KMS-11 (cell line): ENCODE measurements at regions not wholly inside any gene's neighbourhood (a gene's known extent, or its start where the extent isn't known, plus 50 kb on each side); places are given as distances from the start of the nearest gene placed in this dataset.

ENCODE experiments used
- H2AFZ ChIP-seq: fragments of 200-600 bp; sonication (generic); 2 replicates; pipeline ENCODE4 v1.6.1; 2016; ENCODE audit warnings: antibody characterized with exemption, mixed run types, low read depth
- H3K27ac ChIP-seq: fragments of 200-600 bp; sonication (generic); 2 replicates; pipeline ENCODE4 v1.6.1; 2016; ENCODE audit warnings: mild to moderate bottlenecking, mixed run types
- H3K27me3 ChIP-seq: fragments of 200-600 bp; sonication (generic); 2 replicates; pipeline ENCODE4 v1.6.1; 2017; ENCODE audit warnings: mild to moderate bottlenecking, low read depth, mixed run types, moderate library complexity; ENCODE audit not compliant: insufficient read depth
- H3K36me3 ChIP-seq: fragments of 200-600 bp; sonication (generic); 2 replicates; pipeline ENCODE4 v1.6.1; 2017; ENCODE audit warnings: mild to moderate bottlenecking, mixed run types; ENCODE audit not compliant: insufficient read depth
- H3K4me1 ChIP-seq: fragments of 200-600 bp; sonication (generic); 2 replicates; pipeline ENCODE4 v1.6.1; 2016; ENCODE audit warnings: mild to moderate bottlenecking, low read depth, mixed run types; ENCODE audit not compliant: poor library complexity, severe bottlenecking
- H3K4me2 ChIP-seq: fragments of 200-600 bp; sonication (generic); 2 replicates; pipeline ENCODE4 v1.7.0; 2016; ENCODE audit warnings: mild to moderate bottlenecking, mixed run types
- H3K4me3 ChIP-seq: fragments of 200-600 bp; sonication (generic); IDR thresholded peaks from 2 replicates; pipeline ENCODE4 v1.6.1; 2017; ENCODE audit warnings: low read depth, low read length, mixed read lengths; ENCODE audit not compliant: insufficient read depth
- H3K79me2 ChIP-seq: fragments of 200-600 bp; sonication (generic); 2 replicates; pipeline ENCODE4 v1.6.1; 2016; ENCODE audit warnings: low read depth, mixed run types; ENCODE audit not compliant: insufficient read depth
- H3K9ac ChIP-seq: fragments of 200-600 bp; sonication (generic); 2 replicates; pipeline ENCODE4 v1.6.1; 2016; ENCODE audit warnings: mild to moderate bottlenecking, mixed run types
- H4K20me1 ChIP-seq: fragments of 200-600 bp; sonication (generic); 2 replicates; pipeline ENCODE4 v1.6.1; 2016; ENCODE audit warnings: mild to moderate bottlenecking, mixed run types; ENCODE audit not compliant: insufficient read depth
- TF ChIP-seq, protein P1 (sequence below): fragments of 200-600 bp; sonication (generic); conservative IDR thresholded peaks from 2 replicates; pipeline ENCODE4 v1.6.1; 2017; ENCODE audit warnings: low read depth, mild to moderate bottlenecking, antibody characterized with exemption, low read length, moderate library complexity, mixed read lengths

DNA sequence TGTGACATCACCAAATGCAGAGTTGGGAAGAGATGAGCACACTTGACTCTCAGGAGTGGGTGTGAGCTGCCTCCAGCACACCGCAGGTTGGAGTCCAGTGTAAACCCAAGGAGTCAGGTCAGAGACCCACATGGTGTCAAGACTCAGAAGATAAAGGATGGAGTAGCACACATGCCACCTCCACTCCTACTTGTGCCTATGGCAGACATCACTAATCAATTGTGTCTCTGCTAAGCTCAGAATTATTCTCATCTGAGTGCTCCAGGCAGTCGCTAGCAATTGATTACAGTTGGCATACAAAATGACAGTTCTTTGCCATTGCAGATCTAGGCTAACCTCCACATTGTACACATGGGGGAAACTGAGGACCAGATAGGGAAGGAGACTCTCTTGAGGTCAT is 187.1 kb downstream of the RPS24 start:
- no peak overlapping the region for H3K4me3 ChIP-seq
- no peak overlapping the region for H3K4me2 ChIP-seq
- H3K9ac ChIP-seq, result no peak overlapping the region
- no peaks in the 10 kb centered on the region for H3K4me1 ChIP-seq
- H3K27ac ChIP-seq, result no peak overlapping the region
- no peak overlapping the region for H2AFZ ChIP-seq
- no peaks in the 10 kb centered on the region for H3K27me3 ChIP-seq
- H3K79me2 ChIP-seq, result no peaks in the 10 kb centered on the region
- TF ChIP-seq, protein P1, sequence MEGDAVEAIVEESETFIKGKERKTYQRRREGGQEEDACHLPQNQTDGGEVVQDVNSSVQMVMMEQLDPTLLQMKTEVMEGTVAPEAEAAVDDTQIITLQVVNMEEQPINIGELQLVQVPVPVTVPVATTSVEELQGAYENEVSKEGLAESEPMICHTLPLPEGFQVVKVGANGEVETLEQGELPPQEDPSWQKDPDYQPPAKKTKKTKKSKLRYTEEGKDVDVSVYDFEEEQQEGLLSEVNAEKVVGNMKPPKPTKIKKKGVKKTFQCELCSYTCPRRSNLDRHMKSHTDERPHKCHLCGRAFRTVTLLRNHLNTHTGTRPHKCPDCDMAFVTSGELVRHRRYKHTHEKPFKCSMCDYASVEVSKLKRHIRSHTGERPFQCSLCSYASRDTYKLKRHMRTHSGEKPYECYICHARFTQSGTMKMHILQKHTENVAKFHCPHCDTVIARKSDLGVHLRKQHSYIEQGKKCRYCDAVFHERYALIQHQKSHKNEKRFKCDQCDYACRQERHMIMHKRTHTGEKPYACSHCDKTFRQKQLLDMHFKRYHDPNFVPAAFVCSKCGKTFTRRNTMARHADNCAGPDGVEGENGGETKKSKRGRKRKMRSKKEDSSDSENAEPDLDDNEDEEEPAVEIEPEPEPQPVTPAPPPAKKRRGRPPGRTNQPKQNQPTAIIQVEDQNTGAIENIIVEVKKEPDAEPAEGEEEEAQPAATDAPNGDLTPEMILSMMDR, result no peak
- no peaks in the 10 kb centered on the region for H3K36me3 ChIP-seq
- no peaks in the 10 kb centered on the region for H4K20me1 ChIP-seq

DNA sequence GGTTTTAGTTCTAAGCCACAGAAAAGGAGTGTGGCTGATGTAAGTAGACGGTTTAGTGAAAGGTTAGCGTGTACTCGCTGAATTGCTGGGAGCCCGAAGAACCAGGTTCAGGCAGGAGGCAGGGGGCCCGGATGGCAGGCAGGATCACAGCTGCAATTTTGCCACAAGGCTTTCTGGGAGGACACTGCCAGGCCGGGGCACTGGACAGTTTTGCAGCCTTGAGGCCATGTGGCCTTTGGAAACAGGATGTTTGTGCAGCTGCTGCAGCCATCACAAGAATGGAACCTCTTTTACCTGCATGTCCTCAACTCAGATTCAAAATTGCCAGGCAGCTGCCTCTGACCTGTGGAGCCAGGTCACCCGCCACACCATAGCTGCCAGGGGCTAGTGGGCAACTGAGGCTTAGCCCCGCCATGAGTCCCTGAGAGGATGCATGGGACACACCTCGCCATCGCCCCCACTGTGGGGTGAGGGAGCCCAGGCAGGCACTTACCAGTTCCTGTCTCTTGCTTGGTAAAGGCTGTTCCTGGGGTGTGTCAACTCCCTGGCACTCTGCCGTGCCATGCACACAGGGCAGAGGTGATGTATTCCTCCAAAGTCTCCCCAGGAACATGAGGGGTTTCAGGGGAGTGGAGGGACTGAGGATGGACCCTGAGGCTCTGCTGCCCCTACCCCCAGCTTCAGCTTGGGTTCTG is 188.6 kb downstream of the RPS24 start:
- H3K79me2 ChIP-seq, result no peaks in the 10 kb centered on the region
- H3K4me1 ChIP-seq, result no peaks in the 10 kb centered on the region
- H3K9ac ChIP-seq, result no peak overlapping the region
- no peaks in the 10 kb centered on the region for H3K36me3 ChIP-seq
- no peak overlapping the region for H3K4me2 ChIP-seq
- no peaks in the 10 kb centered on the region for H4K20me1 ChIP-seq
- no peak overlapping the region for H3K27ac ChIP-seq
- H3K4me3 ChIP-seq, result no peak overlapping the region
- no peaks in the 10 kb centered on the region for H3K27me3 ChIP-seq
- TF ChIP-seq, protein P1, result no peak
- no peak overlapping the region for H2AFZ ChIP-seq

DNA sequence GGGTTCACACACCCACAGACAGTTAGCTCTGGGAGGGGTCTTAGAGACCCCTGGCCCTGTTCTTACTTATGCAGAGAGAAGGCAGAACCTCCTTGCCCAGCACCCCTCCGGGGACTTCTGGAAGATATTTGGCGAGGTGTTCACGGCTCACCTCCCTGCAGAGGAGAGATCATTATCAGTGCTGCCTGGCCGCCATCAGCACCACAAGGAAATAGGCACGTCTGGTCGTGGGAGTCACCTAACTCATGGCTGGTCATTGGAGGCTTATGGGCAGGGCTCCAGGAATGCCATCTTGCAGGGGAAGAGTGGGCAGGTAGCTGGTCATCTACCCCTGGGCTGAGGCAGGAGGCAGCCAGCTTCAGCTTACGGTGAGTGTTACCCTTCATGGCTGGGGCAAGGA is 189.4 kb downstream of the RPS24 start:
- Histone ChIP-seq H3K4me1 (no peaks in the 10 kb centered on the region), H3K27ac (no peak overlapping the region), H3K4me3 (no peak overlapping the region), H3K27me3 (no peaks in the 10 kb centered on the region), H3K4me2 (no peak overlapping the region), H3K36me3 (no peaks in the 10 kb centered on the region), H4K20me1 (no peaks in the 10 kb centered on the region), H3K79me2 (no peaks in the 10 kb centered on the region), H3K9ac (no peak overlapping the region), H2AFZ (no peak overlapping the region)
- TF ChIP-seq, protein P1, result no peak

DNA sequence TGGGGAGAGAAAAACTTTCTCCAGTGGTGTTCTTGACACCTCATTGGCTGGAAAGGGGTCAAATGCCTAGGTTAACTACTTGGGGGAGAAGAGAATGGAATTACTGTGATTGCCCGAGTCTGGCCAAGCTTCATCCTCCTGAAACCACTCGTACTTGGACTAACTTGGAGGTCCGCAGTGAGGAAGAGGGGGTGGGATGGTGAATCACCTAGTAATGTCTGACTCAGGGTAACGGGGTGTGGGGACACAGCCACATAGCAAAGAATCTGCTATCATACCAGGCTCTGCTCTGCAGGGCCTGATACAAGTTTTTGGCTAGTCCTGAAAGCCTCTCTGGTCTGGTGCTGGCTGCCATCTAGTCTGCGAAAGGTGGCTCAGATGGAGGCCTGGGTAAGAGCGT is 190.9 kb downstream of the RPS24 start:
- no peak overlapping the region for H3K4me2 ChIP-seq
- no peaks in the 10 kb centered on the region for H3K79me2 ChIP-seq
- TF ChIP-seq, protein P1, result no peak
- H3K27me3 ChIP-seq, result no peaks in the 10 kb centered on the region
- no peak overlapping the region for H3K4me3 ChIP-seq
- no peaks in the 10 kb centered on the region for H3K4me1 ChIP-seq
- H3K36me3 ChIP-seq, result no peaks in the 10 kb centered on the region
- no peaks in the 10 kb centered on the region for H4K20me1 ChIP-seq
- H3K9ac ChIP-seq, result no peak overlapping the region
- H2AFZ ChIP-seq, result no peak overlapping the region
- H3K27ac ChIP-seq, result no peak overlapping the region
